Loucy (cell line): ENCODE measurements at regions not wholly inside any gene's neighbourhood (a gene's known extent, or its start where the extent isn't known, plus 50 kb on each side); places are given as distances from the start of the nearest gene placed in this dataset.

ENCODE experiments used
- EZH2phosphoT487 ChIP-seq: fragments of 200-600 bp; IDR thresholded peaks from 2 replicates; pipeline ENCODE4 v1.6.1; 2018; ENCODE audit warnings: antibody characterized with exemption, mild to moderate bottlenecking, moderate library complexity, borderline replicate concordance
- TF ChIP-seq, protein P1 (sequence below): fragments of 200-600 bp; sonication (generic); conservative IDR thresholded peaks from 2 replicates; pipeline ENCODE4 v1.5.1; 2014; ENCODE audit warnings: mild to moderate bottlenecking, antibody characterized with exemption, low read length

DNA sequence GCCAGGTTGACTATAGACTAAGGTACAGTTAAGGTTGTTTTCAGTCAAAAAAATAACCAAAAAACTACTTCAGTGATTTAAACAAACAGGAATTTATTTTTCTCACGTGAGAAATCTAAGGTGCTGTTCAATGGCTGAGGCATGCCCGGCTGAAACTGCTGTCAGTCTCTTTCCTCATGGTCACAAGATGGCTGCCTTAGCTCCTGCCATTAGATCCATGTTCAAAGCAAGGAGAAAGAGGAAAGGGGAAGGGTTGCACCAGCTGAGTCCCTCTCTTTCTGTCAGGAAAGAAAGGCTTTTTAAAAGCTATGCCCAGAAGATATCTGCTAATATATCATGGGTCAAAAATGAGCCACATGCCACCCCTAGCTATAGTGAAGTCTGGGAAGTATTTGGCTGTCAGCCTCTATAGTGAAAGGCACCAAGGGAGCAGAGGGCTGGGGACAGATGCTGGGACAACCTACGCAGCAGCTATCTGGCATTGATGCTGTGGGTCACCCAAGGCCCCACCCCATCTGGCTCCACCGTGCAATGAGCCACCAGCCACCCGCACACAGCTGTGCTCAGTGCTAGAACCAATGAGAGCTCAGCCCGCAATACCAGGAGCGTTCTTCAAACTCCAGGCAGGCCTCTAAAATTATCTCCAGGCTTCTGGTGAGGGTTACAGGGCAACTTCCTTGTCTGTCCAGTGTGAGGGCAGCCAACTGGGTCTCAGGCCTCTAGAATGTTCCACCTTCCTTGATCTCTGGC lies 64.7 kb upstream of the GATA2 start:
- TF ChIP-seq, protein P1, sequence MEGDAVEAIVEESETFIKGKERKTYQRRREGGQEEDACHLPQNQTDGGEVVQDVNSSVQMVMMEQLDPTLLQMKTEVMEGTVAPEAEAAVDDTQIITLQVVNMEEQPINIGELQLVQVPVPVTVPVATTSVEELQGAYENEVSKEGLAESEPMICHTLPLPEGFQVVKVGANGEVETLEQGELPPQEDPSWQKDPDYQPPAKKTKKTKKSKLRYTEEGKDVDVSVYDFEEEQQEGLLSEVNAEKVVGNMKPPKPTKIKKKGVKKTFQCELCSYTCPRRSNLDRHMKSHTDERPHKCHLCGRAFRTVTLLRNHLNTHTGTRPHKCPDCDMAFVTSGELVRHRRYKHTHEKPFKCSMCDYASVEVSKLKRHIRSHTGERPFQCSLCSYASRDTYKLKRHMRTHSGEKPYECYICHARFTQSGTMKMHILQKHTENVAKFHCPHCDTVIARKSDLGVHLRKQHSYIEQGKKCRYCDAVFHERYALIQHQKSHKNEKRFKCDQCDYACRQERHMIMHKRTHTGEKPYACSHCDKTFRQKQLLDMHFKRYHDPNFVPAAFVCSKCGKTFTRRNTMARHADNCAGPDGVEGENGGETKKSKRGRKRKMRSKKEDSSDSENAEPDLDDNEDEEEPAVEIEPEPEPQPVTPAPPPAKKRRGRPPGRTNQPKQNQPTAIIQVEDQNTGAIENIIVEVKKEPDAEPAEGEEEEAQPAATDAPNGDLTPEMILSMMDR: no peak
- no peak for TF ChIP-seq EZH2phosphoT487
